GM21526 (cell line): ENCODE measurements at regions not wholly inside any gene's neighbourhood (a gene's known extent, or its start where the extent isn't known, plus 50 kb on each side); places are given as distances from the start of the nearest gene placed in this dataset.
"Not testable (repeated sequence)": the region's sequence is repeated elsewhere in the genome, so short reads cannot be mapped to it uniquely, and the experiment has no call there.

Experiments used
- ATAC-seq: cut with Tn5 transposase; IDR thresholded peaks from one replicate; pipeline ENCODE4 v1.9.1; 2021; ENCODE audit warnings: moderate library complexity; ENCODE audit not compliant: unreplicated experiment, low FRiP score

DNA sequence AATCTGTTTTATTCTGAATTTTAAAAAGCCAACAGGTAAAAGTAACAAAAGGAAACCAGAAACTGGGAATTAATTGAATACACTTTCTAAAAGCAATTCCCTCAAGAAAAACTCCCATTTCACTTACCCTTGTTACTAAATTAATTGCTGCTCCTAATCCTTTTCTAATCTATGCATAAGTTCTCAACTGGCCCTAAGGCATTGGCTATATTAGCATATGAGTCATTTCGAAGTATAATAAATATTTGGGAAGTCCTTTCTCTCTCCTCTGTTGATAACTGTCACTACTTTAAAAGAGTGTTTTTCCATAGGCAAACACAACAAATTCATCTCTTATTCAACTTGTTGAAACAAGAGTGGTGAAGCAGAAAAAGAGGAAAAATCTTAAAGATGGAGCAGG, 486.5 kb upstream of the HTR2C start:
- ATAC-seq: no peak

DNA sequence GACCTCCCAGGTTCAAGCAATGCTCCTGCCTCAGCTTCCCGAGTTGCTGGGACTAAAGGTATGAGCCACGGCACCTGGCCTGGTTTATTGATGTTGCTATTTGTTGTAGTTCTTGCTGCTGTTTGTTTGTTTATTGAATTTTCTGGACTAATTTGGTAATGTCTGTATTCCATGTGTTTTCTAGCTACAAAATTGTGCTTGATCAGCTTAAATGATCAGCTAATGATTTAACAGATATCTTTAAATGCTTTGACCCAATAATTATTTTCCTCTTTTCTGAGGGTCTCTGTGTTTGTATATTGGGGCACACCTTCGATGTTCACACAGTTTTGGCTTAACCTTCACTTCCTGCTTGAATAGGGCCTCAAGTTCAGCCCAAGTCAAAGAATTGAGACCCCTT, 488.1 kb upstream of the HTR2C start:
- ATAC-seq: no peak

- ATAC-seq: no peak
Observed at GRCh38 chrX:114087543-114087942, 496.3 kb upstream of the HTR2C start.

- ATAC-seq: no peak
Observed at GRCh38 chrX:114077773-114078172, 506.1 kb upstream of the HTR2C start.

- ATAC-seq: no peak
Observed at GRCh38 chrX:114075073-114075673, 508.7 kb upstream of the HTR2C start.

DNA sequence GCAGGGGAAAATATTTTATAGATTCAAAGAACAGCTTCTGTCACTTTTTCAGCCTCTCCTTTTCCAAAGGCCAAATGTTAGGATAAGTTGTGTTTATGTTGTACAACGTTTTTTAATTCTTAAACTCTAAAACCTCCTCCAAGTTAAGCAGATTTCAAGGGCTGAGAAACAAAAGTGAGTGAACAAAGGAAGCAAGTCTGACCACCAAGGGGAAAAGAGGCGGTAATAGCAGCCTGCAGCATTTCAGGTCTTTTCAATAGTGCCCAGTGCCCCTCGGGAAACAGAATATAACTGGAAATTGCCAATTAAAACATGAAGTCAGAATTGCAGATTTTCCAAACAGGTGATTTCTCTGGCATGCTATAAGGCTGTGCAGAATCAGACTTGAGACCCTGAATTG, 510.0 kb upstream of the HTR2C start:
- no peak for ATAC-seq

DNA sequence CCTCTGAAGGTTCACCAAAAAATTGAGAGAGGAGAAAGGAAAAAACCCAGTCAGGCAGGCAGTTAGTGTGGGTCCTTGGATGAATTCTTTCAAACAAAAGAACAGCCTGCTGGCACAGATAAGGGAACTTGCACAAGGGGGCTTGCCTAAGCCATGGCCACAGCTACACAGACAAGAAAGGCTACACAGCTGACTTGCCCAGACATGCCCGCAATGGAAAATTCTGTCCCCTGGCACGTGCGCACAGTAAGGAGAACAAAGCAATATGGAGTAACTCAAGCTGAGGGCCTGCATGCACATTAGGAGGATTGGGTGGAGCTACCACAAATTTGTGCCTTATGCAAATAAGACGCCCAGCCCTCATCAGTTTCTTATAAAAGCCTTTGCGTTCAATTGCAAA, 512.5 kb upstream of the HTR2C start:
- ATAC-seq: no peak

DNA sequence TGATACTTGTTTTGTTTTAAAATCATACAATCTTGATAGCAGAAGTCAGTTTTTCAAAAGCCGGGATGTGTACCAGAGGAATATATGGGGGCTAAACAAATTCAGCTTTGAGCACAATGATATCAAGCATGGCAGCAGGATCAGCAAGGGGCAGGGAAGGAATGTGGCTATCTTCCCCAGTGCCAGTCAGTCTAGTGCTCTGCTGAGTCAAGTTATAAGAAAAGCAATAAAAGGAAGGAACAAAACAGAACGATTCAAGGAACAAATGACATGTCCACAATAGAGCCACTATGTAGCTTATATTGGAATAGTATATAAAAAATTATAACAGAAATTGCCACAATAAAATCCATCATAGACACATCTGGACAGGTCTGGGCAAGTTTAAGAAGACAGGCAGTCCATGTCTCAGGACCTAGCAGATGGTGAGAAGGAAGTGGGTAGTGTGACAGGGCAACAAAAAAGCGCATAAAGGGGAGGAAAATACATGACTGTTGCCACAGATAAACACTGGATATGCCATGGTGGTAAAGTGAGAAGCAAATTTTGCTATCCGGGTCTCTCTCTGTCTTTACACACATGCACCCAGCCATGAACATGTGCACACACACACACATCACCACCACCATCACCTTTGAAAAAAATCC, 518.2 kb upstream of the HTR2C start:
- ATAC-seq: no peak

- ATAC-seq: no peak
Observed at GRCh38 chrX:114061226-114061625, 522.7 kb upstream of the HTR2C start.

DNA sequence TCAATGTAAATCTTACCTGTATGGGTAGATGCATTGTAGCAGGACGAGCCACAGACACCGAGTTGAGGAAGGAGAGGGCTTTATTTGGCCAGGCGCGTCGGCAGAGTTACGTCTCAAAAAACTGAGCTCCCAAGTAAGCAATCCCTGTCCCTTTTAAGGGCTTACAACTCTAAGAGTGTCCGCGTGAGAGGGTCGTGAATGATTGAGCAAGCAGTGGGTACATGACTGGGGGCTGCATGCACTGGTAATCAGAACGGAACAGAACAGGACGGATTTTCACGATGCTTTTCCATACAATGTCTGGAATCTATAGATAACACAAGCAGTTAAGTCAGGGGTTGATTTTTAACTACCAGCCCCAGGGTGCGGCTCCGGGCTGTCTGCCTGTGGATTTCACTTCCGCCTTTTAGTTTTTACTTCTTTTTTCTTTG, 524.9 kb upstream of the HTR2C start:
- no peak for ATAC-seq

- not testable (repeated sequence) for ATAC-seq
Observed at GRCh38 chrX:114057422-114057821, 526.5 kb upstream of the HTR2C start.

DNA sequence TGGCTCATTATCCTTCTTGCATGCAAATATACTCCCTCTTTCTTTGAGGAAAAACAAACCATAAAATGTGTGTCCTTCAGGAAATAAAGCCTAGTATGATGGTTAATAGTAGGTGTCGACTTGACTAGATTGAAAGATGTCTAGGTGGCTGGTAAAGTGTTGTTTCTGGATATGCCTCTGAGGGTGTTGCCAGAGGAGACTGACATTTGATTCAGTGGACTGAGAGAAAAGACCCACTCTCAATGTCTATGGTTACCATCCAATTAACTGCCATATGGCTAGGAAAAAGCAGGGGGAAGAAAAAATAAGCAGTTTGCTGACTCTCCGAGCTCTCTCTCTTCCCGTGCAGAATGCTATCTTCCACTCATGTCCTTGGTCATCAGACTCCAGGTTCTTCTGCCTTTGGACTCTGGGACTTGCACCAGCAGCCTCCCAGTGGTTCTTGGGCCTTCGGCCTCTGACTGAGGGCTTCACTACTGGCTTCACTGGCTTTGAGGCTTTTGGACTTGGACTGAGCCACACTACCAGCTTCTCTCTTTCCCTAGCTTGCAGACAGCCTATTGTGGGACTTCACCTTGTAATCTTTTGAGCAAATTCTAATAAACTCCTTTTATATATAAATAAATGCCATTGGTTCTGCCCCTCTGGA, 532.1 kb upstream of the HTR2C start:
- ATAC-seq: no peak

- no peak for ATAC-seq
Observed at GRCh38 chrX:114050075-114050796, 533.6 kb upstream of the HTR2C start.

GRCh38 chrX:114049063-114049462, 534.8 kb upstream of the HTR2C start:
- ATAC-seq: no peak

GRCh38 chrX:114047558-114047957, 536.3 kb upstream of the HTR2C start:
- no peak for ATAC-seq

DNA sequence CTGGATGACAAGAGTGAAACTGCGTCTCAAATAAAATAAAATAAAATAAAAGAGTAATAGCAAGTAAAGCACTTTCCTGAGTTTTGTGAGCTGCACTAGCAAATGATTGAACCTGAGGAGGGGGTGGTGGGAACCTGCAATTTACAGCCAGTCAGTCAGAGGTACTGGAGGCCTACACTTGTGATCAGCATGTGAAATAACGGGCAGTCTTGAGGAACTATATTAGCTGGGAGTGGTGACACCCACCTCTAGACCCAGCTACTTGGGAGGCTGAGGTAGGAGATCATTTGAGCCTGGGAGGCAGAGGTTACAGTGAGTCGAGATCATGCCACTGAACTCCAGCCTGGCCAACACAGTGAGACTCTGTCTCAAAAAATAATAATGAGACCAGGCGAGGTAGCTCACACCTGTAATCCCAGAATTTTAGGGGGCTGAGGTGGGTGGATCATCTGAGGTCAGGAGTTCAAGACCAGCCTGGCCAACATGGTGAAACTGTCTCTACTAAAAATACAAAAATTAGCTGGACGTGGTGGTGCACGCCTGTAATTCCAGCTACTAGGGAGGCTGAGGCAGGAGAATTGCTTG, 537.1 kb upstream of the HTR2C start:
- ATAC-seq: no peak

- not testable (repeated sequence) for ATAC-seq
Observed at GRCh38 chrX:114041470-114041869, 542.4 kb upstream of the HTR2C start.

GRCh38 chrX:114040661-114041269, 543.1 kb upstream of the HTR2C start:
- not testable (repeated sequence) for ATAC-seq

DNA sequence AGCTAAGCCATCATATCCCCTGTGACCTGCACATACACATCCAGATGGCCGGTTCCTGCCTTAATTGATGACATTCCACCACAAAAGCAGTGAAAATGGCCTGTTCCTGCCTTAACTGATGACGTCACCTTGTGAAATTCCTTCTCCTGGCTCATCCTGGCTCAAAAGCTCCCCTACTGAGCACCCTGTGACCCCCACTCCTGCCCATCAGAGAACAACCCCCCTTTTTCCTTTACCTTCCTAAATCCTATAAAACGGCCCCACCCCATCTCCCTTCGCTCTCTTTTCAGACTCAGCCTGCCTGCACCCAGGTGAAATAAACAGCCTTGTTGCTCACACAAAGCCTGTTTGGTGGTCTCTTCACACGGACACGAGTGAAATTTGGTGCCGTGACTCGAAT, 543.8 kb upstream of the HTR2C start:
- not testable (repeated sequence) for ATAC-seq

GRCh38 chrX:114038358-114038757, 545.5 kb upstream of the HTR2C start:
- no peak for ATAC-seq

DNA sequence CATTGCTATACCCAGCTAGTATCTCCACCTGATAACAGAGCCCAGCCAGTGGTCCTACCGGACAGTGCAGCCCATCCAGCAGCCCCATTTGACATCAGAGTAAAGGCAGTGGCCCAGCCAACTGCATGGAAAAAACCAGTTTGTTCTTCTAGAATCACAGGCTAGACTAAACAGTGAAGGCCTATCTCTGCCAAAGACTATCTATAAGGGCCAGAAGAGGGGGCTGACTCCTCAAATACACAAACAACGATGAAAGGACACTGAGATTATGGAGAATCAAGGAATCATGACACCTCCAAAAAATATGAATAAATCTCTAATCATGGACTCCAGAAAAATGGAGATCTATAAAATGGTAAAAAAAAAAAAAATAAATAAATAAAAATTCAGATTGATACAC, 546.4 kb upstream of the HTR2C start:
- ATAC-seq: no peak
